Astrocyte (in vitro differentiated cells and primary cell): ENCODE measurements at regions not wholly inside any gene's neighbourhood (a gene's known extent, or its start where the extent isn't known, plus 50 kb on each side); places are given as distances from the start of the nearest gene placed in this dataset.

ENCODE experiments used
- DNase-seq: peaks from one replicate; pipeline ENCODE4 v3.0.0-alpha.2; 2010; ENCODE audit warnings: low read depth
- FAIRE-seq: peaks from 2 replicates; lab custom pipeline; 2011; peaks lifted over from hg19 to GRCh38; lab: Jason Lieb, UNC
- H2AFZ ChIP-seq: 2 replicates; pipeline ENCODE4 v1.6.0; 2012; ENCODE audit warnings: low read depth, low read length, inconsistent platforms
- H3K27ac ChIP-seq: 2 replicates; pipeline ENCODE4 v1.5.1; 2011; ENCODE audit warnings: low read depth, low read length, inconsistent platforms
- H3K27me3 ChIP-seq: 2 replicates; pipeline ENCODE4 v1.6.0; 2011; ENCODE audit warnings: low read length, inconsistent platforms; ENCODE audit not compliant: insufficient read depth
- H3K36me3 ChIP-seq: 2 replicates; pipeline ENCODE4 v1.5.1; 2011; ENCODE audit warnings: low read length, inconsistent platforms; ENCODE audit not compliant: insufficient read depth
- H3K4me1 ChIP-seq: 2 replicates; pipeline ENCODE4 v1.5.1; 2011; ENCODE audit warnings: low read length, inconsistent platforms; ENCODE audit not compliant: insufficient read depth
- H3K4me2 ChIP-seq: 2 replicates; pipeline ENCODE4 v1.6.0; 2012; ENCODE audit warnings: low read length, inconsistent platforms
- H3K4me3 ChIP-seq: 2 replicates; pipeline ENCODE4 v1.5.1; 2011; ENCODE audit warnings: low read depth, mild to moderate bottlenecking, low read length, inconsistent platforms; ENCODE audit not compliant: insufficient read depth
- H3K79me2 ChIP-seq: 2 replicates; pipeline ENCODE4 v1.6.0; 2012; ENCODE audit warnings: mild to moderate bottlenecking, low read length, inconsistent platforms; ENCODE audit not compliant: insufficient read depth
- H3K9ac ChIP-seq: 2 replicates; pipeline ENCODE4 v1.6.0; 2012; ENCODE audit warnings: mild to moderate bottlenecking, low read length, inconsistent platforms
- H3K9me3 ChIP-seq: 2 replicates; pipeline ENCODE4 v1.5.1; 2012; ENCODE audit warnings: low read depth, mild to moderate bottlenecking, low read length, inconsistent platforms; ENCODE audit not compliant: insufficient read depth
- H4K20me1 ChIP-seq: 2 replicates; pipeline ENCODE4 v1.6.0; 2012; ENCODE audit warnings: low read length, inconsistent platforms; ENCODE audit not compliant: insufficient read depth
- H3K27ac Mint-ChIP-seq: one replicate; pipeline ENCODE4 v1.8.0; 2021; ENCODE audit warnings: mild to moderate bottlenecking, mixed read lengths; ENCODE audit not compliant: unreplicated experiment
- H3K27me3 Mint-ChIP-seq: one replicate; pipeline ENCODE4 v1.8.0; 2021; ENCODE audit warnings: low read depth, mixed read lengths; ENCODE audit not compliant: unreplicated experiment
- H3K36me3 Mint-ChIP-seq: one replicate; pipeline ENCODE4 v1.8.0; 2021; ENCODE audit warnings: low read depth, mixed read lengths; ENCODE audit not compliant: unreplicated experiment
- H3K4me1 Mint-ChIP-seq: one replicate; pipeline ENCODE4 v1.8.0; 2021; ENCODE audit warnings: low read depth, mixed read lengths; ENCODE audit not compliant: unreplicated experiment
- H3K4me3 Mint-ChIP-seq: one replicate; pipeline ENCODE4 v1.8.0; 2021; ENCODE audit warnings: mild to moderate bottlenecking, moderate library complexity, mixed read lengths; ENCODE audit not compliant: unreplicated experiment
- H3K9me3 Mint-ChIP-seq: one replicate; pipeline ENCODE4 v1.8.0; 2021; ENCODE audit warnings: mild to moderate bottlenecking, mixed read lengths; ENCODE audit not compliant: unreplicated experiment
- EZH2 ChIP-seq: IDR thresholded peaks from 2 replicates; pipeline ENCODE4 v1.6.1; 2012; ENCODE audit warnings: mild to moderate bottlenecking, low read length, inconsistent platforms; ENCODE audit not compliant: insufficient read depth
- TF ChIP-seq, protein P1 (sequence below): IDR thresholded peaks from 2 replicates; pipeline ENCODE4 v1.5.1; 2011; ENCODE audit warnings: low read depth, mild to moderate bottlenecking, inconsistent platforms, low read length, moderate library complexity; ENCODE audit not compliant: insufficient read depth

DNA sequence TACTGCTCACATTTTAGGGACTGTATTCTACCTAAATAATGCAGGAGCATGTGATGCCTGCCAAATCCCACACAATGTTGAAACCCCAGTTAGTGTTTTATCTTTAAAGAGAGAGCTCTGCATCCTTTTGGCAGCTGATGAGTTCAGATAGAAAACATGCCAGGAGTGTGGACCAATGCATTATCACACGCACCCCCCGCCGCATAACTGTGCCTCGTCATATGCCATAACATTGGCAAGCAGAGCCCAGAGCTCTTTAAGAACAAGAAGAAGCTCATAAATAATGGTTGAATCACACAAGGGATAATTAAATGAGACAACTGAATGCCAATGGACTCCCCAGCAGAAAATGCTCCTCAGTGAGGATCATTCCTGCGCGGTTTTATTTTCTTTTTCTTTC, 52.8 kb upstream of the RORB start:
- Histone ChIP-seq H3K4me1 (no peaks in the 10 kb centered on the region), H3K4me2 (peak overlapping the region; percentile 30), H4K20me1 (no peaks in the 10 kb centered on the region), H3K4me3 (no peak overlapping the region), H3K36me3 (no peaks in the 10 kb centered on the region), H3K9ac (no peak overlapping the region), H3K79me2 (no peaks in the 10 kb centered on the region), H3K27me3 (no peaks in the 10 kb centered on the region), H3K27ac (no peak overlapping the region), H2AFZ (no peak overlapping the region), H3K9me3 (no peaks in the 10 kb centered on the region)
- TF ChIP-seq EZH2 = no peak
- TF ChIP-seq, protein P1, sequence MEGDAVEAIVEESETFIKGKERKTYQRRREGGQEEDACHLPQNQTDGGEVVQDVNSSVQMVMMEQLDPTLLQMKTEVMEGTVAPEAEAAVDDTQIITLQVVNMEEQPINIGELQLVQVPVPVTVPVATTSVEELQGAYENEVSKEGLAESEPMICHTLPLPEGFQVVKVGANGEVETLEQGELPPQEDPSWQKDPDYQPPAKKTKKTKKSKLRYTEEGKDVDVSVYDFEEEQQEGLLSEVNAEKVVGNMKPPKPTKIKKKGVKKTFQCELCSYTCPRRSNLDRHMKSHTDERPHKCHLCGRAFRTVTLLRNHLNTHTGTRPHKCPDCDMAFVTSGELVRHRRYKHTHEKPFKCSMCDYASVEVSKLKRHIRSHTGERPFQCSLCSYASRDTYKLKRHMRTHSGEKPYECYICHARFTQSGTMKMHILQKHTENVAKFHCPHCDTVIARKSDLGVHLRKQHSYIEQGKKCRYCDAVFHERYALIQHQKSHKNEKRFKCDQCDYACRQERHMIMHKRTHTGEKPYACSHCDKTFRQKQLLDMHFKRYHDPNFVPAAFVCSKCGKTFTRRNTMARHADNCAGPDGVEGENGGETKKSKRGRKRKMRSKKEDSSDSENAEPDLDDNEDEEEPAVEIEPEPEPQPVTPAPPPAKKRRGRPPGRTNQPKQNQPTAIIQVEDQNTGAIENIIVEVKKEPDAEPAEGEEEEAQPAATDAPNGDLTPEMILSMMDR = no peak
- no peaks in the 10 kb centered on the region for H3K9me3 Mint-ChIP-seq
- FAIRE-seq (no peak), DNase-seq (peak; percentile 18)
- H3K4me1 Mint-ChIP-seq = no peaks in the 10 kb centered on the region
- no peaks in the 10 kb centered on the region for H3K36me3 Mint-ChIP-seq
- no peak overlapping the region for H3K27ac Mint-ChIP-seq
- H3K4me3 Mint-ChIP-seq = no peak overlapping the region
- no peaks in the 10 kb centered on the region for H3K27me3 Mint-ChIP-seq
